ENCODE measurements at regions not wholly inside any gene's neighbourhood (a gene's known extent, or its start where the extent isn't known, plus 50 kb on each side); places are given as distances from the start of the nearest gene placed in this dataset.

GRCh38 chr22:22992474-22992873 lies 77.8 kb upstream of the GNAZ start:
- intact Hi-C loops (cut with DNase I) = no loop called here
- Histone ChIP-seq H3K4me1 (ENCODE audit: insufficient read depth) (no peaks in the 10 kb centered on the region), H3K27me3 (no peaks in the 10 kb centered on the region), H3K27ac (no peak overlapping the region), H3K36me3 (no peaks in the 10 kb centered on the region), H3K4me3 (no peak overlapping the region), H3K9me3 (no peaks in the 10 kb centered on the region)
- DNase-seq = no peak
- TF ChIP-seq POLR2A (IDR thresholded peaks at IDR 0.05) (no peak), EP300 (IDR thresholded peaks at IDR 0.05) (no peak), CTCF (IDR thresholded peaks at IDR 0.05) (no peak)
- 67 to 77% (median 76%) methylated on average over 3 of the region's 3 CpGs for WGBS, 3 donors

DNA sequence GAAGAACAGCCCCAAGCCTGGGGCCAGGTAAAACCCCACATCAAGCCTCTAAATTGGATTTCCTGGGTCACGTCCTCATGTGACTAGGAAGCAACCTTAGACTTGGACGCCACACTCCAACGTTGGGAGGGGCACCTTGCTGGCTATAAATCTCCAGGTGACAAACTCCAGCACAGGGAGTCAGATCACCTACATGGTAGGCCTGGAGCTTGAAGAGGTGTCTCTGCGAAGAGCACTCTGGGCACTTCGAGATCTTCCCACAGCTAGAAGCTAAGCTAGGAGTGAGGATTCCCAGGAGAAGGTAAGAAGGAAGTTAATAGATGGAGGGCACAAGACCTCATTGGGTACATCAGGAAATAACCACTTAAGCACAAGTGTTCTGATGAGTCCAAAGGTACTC lies 77.1 kb upstream of the GNAZ start:
- Histone ChIP-seq H3K36me3 (no peaks in the 10 kb centered on the region), H3K9me3 (no peaks in the 10 kb centered on the region), H3K27ac (no peak overlapping the region), H3K4me1 (ENCODE audit: insufficient read depth) (no peaks in the 10 kb centered on the region), H3K27me3 (no peaks in the 10 kb centered on the region), H3K4me3 (no peak overlapping the region)
- intact Hi-C loops (cut with DNase I) = no loop called here
- WGBS, 3 donors = 79 to 90% (median 83%) methylated on average over 5 of the region's 5 CpGs
- DNase-seq = no peak
- TF ChIP-seq CTCF (IDR thresholded peaks at IDR 0.05) = no peak
- TF ChIP-seq POLR2A (IDR thresholded peaks at IDR 0.05) = no peak
- TF ChIP-seq EP300 (IDR thresholded peaks at IDR 0.05) = no peak

DNA sequence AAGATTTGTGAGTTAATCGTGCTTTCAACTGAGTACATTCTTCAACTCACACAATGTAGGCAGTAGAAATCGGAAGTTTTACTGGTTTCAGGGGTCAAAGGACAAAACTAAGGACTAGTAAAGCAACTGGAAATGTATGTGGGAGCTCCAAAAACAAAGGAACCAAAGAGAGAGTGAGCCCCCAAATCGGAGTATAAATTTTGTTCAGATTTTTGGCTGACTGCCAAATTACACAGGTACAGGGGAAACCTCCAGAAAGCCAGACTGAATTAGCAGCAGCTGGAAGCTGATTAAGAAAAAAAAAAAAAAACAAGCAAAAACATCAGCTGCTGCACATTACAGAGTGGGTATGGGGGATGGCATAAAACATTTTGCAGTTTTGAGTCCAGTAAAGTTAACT lies 75.2 kb upstream of the GNAZ start:
- DNase-seq = no peak
- TF ChIP-seq POLR2A (IDR thresholded peaks at IDR 0.05) = no peak
- no peak for TF ChIP-seq EP300 (IDR thresholded peaks at IDR 0.05)
- no peak for TF ChIP-seq CTCF (IDR thresholded peaks at IDR 0.05)
- Histone ChIP-seq H3K4me3 (no peak overlapping the region), H3K27ac (no peak overlapping the region), H3K36me3 (no peaks in the 10 kb centered on the region), H3K27me3 (no peaks in the 10 kb centered on the region), H3K9me3 (no peaks in the 10 kb centered on the region), H3K4me1 (ENCODE audit: insufficient read depth) (no peaks in the 10 kb centered on the region)
- 15 to 16% (median 15%) methylated on average over 3 of the region's 3 CpGs for WGBS, 3 donors
- intact Hi-C loops (cut with DNase I) = no loop called here

- intact Hi-C loops (cut with DNase I) = no loop called here
- no peak for DNase-seq
- H3K4me3 ChIP-seq = no peak overlapping the region
- H3K36me3 ChIP-seq = no peaks in the 10 kb centered on the region
- WGBS, 3 donors = 77 to 84% (median 81%) methylated on average over 2 of the region's 2 CpGs
- no peak overlapping the region for H3K27ac ChIP-seq
- TF ChIP-seq POLR2A (IDR thresholded peaks at IDR 0.05) (no peak), CTCF (IDR thresholded peaks at IDR 0.05) (no peak), EP300 (IDR thresholded peaks at IDR 0.05) (no peak)
- H3K9me3 ChIP-seq = no peaks in the 10 kb centered on the region
- H3K4me1 ChIP-seq (ENCODE audit: insufficient read depth) = no peaks in the 10 kb centered on the region
- H3K27me3 ChIP-seq = no peaks in the 10 kb centered on the region
These were observed 73.6 kb upstream of the GNAZ start for GRCh38 chr22:22996511-22997261.
